Gastrocnemius medialis (tissue), 4 donors: ENCODE measurements at regions not wholly inside any gene's neighbourhood (a gene's known extent, or its start where the extent isn't known, plus 50 kb on each side); places are given as distances from the start of the nearest gene placed in this dataset.

ENCODE experiments used
- ATAC-seq, 2 donors: fragments of 150-250 bp; one replicate each; pipeline ENCODE4 v1.9.1; 2016
- DNase-seq, 2 donors: peaks; one replicate each; pipeline ENCODE4 v3.0.0-alpha.2; 2019
- H3K27ac ChIP-seq, 4 donors: fragments of 200-600 bp; sonication (generic); 1 replicate in 1 of 4; 2 replicates in 3 of 4; pipeline ENCODE4 v1.5.1; 2016 to 2018; ENCODE audit warnings: mild to moderate bottlenecking in 2 of 4, moderate library complexity in 1 of 4
- H3K27me3 ChIP-seq, 3 donors: fragments of 200-600 bp; sonication (generic) in 2 of 3; 1 replicate in 1 of 3; 2 replicates in 2 of 3; pipeline versions ENCODE4 v1.5.1 to v1.6.0; 2016 to 2019; ENCODE audit warnings: mild to moderate bottlenecking in 1 of 3, moderate library complexity in 1 of 3
- H3K36me3 ChIP-seq, 2 donors: fragments of 200-600 bp; sonication (generic) in 1 of 2; one replicate each; pipeline ENCODE4 v1.5.1; 2017 to 2018
- H3K4me1 ChIP-seq, 2 donors: fragments of 200-600 bp; sonication (generic) in 1 of 2; one replicate each; pipeline ENCODE4 v1.5.1; 2016 to 2017; ENCODE audit warnings: mild to moderate bottlenecking in 2 of 2
- H3K4me3 ChIP-seq, 4 donors: fragments of 200-600 bp; sonication (generic) in 3 of 4; 1 replicate in 1 of 4; 2 replicates in 3 of 4; pipeline ENCODE4 v1.5.1; 2016 to 2019; ENCODE audit warnings: mild to moderate bottlenecking in 2 of 4
- H3K9me3 ChIP-seq, 3 donors: fragments of 200-600 bp; sonication (generic) in 2 of 3; 1 replicate in 1 of 3; 2 replicates in 2 of 3; pipeline ENCODE4 v1.5.1; 2016 to 2019
- CTCF ChIP-seq, 5 experiments: fragments of 450-650 bp in 3 of 5; fragments of 200-600 bp in 2 of 5; sonication (generic) in 2 of 5; IDR thresholded peaks in 4 of 5; conservative IDR thresholded peaks in 1 of 5; 1 replicate in 4 of 5; 2 replicates in 1 of 5; pipeline ENCODE4 v1.5.1; 2016 to 2019; ENCODE audit warnings: antibody characterized with exemption in 5 of 5, mild to moderate bottlenecking in 3 of 5, moderate library complexity in 3 of 5
- POLR2A ChIP-seq, 2 donors: fragments of 450-650 bp; IDR thresholded peaks; one replicate each; pipeline ENCODE4 v1.6.1; 2017; ENCODE audit warnings: antibody characterized with exemption in 2 of 2, mild to moderate bottlenecking in 2 of 2, moderate library complexity in 2 of 2
- in situ Hi-C, 4 donors: fragments of 200-750 bp; cut with MboI; loops; one replicate each; pipeline versions ENCODE4 v1.15.0 to v1.8.0; 2017; ENCODE audit warnings: low sequenced_read_pairs in 4 of 4
- intact Hi-C: fragments of 100-400 bp; cut with DNase I; formaldehyde crosslinking; loops from one replicate; pipeline ENCODE4 v1.15.1; 2023; ENCODE audit warnings: low total_unique reads

- no peak for ATAC-seq
These were observed 67.6 kb upstream of the BASP1 start for GRCh38 chr5:17149786-17150185.

GRCh38 chr5:17150531-17150930 is 66.9 kb upstream of the BASP1 start:
- H3K4me3 ChIP-seq, result no peak overlapping the region
- in situ Hi-C loops (no loop called here), intact Hi-C loops (no loop called here)
- no peaks in the 10 kb centered on the region for H3K36me3 ChIP-seq
- TF ChIP-seq CTCF (IDR thresholded peaks at IDR 0.05 in 4 of 5, conservative IDR thresholded peaks at IDR 0.05 in 1 of 5) (no peak), POLR2A (IDR thresholded peaks at IDR 0.05) (no peak)
- no peaks in the 10 kb centered on the region for H3K9me3 ChIP-seq
- DNase-seq (no peak), ATAC-seq (no peak)
- H3K27me3 ChIP-seq, result no peaks in the 10 kb centered on the region
- H3K27ac ChIP-seq, result no peak overlapping the region
- no peaks in the 10 kb centered on the region for H3K4me1 ChIP-seq

More at GRCh38 chr5:17149786-17150185, 67.6 kb upstream of the BASP1 start:
- intact Hi-C loops, result no loop called here
- Histone ChIP-seq H3K9me3 (no peaks in the 10 kb centered on the region), H3K27ac (no peak overlapping the region), H3K4me1 (no peaks in the 10 kb centered on the region), H3K27me3 (no peaks in the 10 kb centered on the region), H3K36me3 (no peaks in the 10 kb centered on the region), H3K4me3 (no peak overlapping the region)
- no peak for DNase-seq
- TF ChIP-seq POLR2A (IDR thresholded peaks at IDR 0.05) (no peak), CTCF (IDR thresholded peaks at IDR 0.05 in 4 of 5, conservative IDR thresholded peaks at IDR 0.05 in 1 of 5) (no peak)
- in situ Hi-C loops, result no loop called here

GRCh38 chr5:17151686-17152085 is 65.7 kb upstream of the BASP1 start:
- Histone ChIP-seq H3K4me1 (no peaks in the 10 kb centered on the region), H3K4me3 (no peak overlapping the region), H3K27me3 (no peaks in the 10 kb centered on the region), H3K36me3 (no peaks in the 10 kb centered on the region), H3K9me3 (no peaks in the 10 kb centered on the region), H3K27ac (no peak overlapping the region)
- in situ Hi-C loops (no loop called here), intact Hi-C loops (no loop called here)
- ATAC-seq (no peak), DNase-seq (no peak)
- TF ChIP-seq CTCF (IDR thresholded peaks at IDR 0.05 in 4 of 5, conservative IDR thresholded peaks at IDR 0.05 in 1 of 5) (no peak), POLR2A (IDR thresholded peaks at IDR 0.05) (no peak)

GRCh38 chr5:17154211-17154996 is 63.0 kb upstream of the BASP1 start:
- no peak for DNase-seq
- H3K27ac ChIP-seq, result no peak overlapping the region
- H3K27me3 ChIP-seq, result no peaks in the 10 kb centered on the region
- no peak for ATAC-seq
- no peaks in the 10 kb centered on the region for H3K4me1 ChIP-seq
- H3K4me3 ChIP-seq, result no peak overlapping the region
- no peak for TF ChIP-seq POLR2A (IDR thresholded peaks at IDR 0.05)
- TF ChIP-seq CTCF (IDR thresholded peaks at IDR 0.05 in 4 of 5, conservative IDR thresholded peaks at IDR 0.05 in 1 of 5), result no peak
- in situ Hi-C loops, result no loop called here
- H3K36me3 ChIP-seq, result no peaks in the 10 kb centered on the region
- intact Hi-C loops, result no loop called here
- no peaks in the 10 kb centered on the region for H3K9me3 ChIP-seq

- no peaks in the 10 kb centered on the region for H3K9me3 ChIP-seq
- DNase-seq, result no peak
- no peak overlapping the region for H3K4me3 ChIP-seq
- no peaks in the 10 kb centered on the region for H3K36me3 ChIP-seq
- ATAC-seq, result no peak
- H3K27me3 ChIP-seq, result no peaks in the 10 kb centered on the region
- intact Hi-C loops (no loop called here), in situ Hi-C loops (no loop called here)
- H3K4me1 ChIP-seq, result no peaks in the 10 kb centered on the region
- no peak for TF ChIP-seq CTCF (IDR thresholded peaks at IDR 0.05 in 4 of 5, conservative IDR thresholded peaks at IDR 0.05 in 1 of 5)
- TF ChIP-seq POLR2A (IDR thresholded peaks at IDR 0.05), result no peak
- H3K27ac ChIP-seq, result no peak overlapping the region
These were observed 61.0 kb upstream of the BASP1 start for GRCh38 chr5:17156463-17156862.
